Left kidney (tissue), 1 donor: ENCODE measurements at regions not wholly inside any gene's neighbourhood (a gene's known extent, or its start where the extent isn't known, plus 50 kb on each side); places are given as distances from the start of the nearest gene placed in this dataset.

Experiments
- DNase-seq: peaks from one replicate; pipeline ENCODE4 v3.0.0-alpha.2; 2013

DNA sequence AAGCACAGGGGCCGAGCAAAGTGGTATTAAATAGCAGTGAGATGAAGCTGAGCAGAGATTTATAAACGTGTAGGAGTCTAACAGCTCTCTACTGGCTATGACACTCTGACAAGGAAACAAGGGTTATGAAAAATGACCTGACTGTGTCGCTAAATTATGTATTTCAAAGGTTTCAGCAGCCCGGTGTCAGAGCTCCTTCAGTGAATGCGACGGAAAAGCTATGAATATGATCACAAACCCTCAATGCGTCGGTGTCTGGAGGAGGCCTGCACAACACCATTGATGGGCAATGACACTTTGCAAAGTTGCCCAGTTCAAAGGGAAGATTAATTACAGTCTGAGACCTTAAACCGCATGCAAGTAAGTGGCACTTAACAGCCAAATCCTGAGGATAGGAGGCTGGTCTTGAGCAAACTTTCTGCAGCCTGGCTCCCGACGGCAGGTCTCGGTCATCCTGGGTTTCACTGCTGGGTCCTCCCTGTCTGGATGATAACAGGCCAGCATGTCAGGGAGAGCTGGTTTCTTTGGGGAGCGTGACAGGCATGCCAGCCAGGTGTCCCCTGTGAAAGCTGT lies 615.1 kb upstream of the SALL3 start:
- DNase-seq, result peak; percentile 25

DNA sequence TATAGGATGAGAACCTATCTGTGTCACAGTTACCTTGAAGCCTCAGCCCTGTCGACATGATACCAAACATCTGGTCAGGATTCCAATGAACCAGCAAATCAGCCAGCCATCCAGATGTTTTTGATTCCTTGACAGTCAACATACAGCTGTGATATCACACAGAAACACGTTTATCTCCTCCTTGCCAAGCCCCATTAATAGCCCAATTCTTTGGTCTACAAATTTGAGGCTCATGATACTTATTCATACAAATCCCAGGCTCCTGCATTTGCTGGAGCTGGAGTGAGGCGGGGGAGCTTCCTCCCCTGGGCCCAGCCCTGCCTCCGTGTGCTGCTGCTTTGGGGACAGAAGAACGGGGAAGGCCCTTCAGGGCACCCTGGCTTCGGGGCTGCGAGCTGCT lies 611.6 kb upstream of the SALL3 start:
- no peak for DNase-seq

DNA sequence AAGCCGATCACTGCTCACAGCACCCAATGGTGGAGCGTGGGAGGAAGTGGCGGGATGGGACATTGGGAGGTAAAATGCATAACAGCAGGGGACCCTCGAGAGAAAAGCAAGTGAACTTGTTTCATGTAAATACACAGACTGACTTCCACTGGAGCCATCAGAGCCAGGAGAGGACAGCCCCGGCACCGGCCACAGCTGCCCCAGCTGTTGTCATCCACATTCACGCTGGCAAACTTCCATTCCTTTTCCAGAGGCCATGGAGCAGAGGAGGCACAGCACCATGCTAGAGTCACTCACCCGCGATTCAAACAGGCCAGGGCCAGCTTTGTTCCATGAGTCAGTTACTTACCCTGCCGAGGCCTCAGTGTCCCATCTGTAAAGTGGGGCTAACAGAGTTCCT lies 610.9 kb upstream of the SALL3 start:
- no peak for DNase-seq

DNA sequence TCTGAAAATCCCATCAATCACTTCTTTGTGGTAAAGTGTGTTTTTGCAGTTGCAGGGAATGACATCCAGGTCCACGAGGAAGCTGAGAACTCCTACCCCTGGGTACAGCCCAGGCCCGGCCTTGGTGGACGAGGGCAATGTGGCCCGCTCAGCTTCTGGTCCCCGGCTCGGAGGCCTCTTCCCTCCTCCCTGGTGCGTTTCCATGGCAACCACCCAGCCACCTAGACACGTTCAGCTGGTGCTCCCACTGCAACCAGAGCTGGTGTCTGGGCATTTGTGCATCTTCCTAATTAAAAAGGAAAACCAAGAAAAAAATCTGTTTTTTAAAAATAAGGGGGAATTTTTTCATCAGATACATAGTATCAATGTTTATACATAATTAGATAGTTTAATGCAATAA lies 603.6 kb upstream of the SALL3 start:
- peak; percentile 30 for DNase-seq

DNA sequence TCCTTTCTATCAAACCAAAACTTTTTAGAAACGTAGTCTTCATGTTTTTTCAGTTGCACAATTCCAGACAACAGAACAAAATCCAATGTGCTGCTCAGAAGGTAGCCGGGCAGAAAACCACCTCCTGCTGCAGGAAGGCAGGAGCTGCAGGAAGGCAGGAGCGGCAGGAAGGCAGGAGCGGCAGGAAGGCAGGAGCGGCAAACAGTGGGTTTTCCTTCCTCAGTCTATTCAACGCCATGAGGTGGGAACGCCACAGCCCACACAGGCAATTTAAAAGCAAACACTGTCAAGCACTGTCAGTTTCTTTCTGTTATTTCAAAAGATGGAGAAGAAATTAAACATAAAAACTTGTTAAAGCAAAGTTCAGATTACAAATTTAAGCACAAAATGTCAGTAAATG lies 601.2 kb upstream of the SALL3 start:
- DNase-seq, result no peak

DNA sequence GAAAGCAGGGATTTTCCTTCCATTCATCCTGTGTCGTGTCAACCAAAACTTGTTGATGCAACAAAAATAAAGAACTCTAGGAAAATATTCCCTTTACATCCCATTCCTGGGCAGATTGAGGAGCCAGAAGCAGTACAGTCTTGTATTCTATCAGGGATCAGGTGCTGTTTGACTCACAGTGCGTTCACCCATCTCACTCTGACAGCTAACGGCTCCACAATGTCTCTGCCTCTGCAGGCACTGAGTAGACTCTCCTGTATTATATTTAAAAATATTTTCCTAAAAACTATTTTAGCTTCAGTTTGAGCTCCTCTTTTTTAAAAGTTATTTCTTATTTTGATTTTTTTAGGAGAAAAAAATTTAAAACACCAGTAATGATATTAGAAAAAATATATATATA lies 600.6 kb upstream of the SALL3 start:
- no peak for DNase-seq

DNA sequence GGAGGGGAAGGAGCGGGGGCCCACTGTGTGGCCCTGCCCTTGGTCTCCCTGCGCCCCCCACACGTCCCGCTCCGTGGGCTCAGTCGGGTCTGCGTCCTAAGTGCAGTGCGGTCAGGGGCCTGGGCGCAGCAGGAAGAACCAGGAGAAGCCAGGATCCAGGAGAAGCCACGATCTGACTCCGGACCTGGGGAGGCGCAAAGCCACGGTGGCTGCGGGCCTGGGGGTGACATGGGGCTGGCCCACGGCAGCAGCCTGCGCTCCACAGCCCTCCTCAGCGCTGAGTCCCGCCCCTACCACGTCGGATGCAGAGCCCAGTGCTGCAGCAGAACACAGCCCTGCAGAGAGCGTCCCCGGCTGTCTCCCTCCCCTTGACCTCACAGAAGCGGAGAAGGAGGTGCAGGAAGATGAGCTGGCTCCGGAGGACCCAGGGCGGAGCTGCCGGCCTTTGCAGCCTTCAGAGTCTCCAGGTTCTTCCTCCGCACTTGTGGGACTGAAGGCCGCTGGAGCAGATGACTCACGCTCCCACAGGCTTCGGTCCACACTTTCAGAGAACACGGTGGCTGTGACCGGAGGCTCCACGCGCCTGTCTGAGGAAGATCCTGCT lies 589.2 kb upstream of the SALL3 start:
- no peak for DNase-seq

DNA sequence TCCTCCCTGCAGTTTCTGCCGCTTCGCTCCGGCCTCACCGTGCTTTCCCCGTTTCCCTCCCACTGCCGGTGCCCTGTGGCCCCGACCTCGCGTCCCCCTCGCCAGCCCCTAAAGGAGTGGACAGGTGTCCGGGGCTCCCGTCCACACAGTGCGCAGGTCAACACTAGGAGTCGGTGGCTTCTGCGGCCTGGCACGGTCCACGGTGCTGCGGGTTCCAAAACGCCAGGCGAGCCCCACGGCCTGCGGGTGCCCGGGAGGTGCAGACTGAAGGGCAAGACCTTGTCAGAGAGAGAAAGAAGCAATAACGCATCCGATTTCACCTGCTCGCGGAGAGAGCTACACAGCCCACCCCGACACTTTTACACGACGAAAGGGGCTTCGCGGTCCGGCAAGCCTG lies 588.7 kb upstream of the SALL3 start:
- DNase-seq, result no peak

DNA sequence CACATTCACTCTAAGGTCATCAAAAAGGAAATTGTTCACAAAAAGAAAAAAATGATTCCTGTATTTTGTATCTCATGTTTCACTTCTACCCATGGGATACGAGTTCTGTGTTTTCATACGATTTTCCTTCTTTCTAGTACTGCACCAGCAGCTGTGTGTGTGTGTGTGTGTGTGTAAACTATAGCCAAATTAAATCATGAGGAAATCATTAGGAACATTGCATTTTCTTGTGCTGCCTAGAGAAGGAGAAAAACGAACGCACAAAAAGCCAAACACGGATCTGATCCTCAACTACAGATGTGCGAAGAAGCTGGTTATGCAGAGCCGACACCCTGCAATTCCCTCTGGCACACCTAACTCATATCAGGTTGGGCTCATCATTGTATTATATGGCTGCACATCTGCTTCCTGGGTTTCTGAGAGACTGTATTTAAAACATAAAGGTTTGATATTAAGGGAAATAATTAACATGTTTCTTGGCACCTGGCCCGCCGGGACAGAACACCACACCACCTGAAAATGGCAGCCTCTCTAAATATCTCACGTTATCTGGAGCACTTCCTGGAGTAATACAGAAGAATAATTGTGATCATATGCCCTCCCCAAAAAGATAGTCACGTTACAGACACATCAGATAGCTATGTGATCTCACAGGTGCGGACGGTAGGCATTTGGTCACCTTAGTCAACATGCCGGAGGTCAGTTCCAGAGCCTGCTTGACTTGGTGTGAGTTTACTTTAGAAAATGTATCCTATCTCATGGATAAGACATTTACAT lies 586.3 kb upstream of the SALL3 start:
- no peak for DNase-seq

DNA sequence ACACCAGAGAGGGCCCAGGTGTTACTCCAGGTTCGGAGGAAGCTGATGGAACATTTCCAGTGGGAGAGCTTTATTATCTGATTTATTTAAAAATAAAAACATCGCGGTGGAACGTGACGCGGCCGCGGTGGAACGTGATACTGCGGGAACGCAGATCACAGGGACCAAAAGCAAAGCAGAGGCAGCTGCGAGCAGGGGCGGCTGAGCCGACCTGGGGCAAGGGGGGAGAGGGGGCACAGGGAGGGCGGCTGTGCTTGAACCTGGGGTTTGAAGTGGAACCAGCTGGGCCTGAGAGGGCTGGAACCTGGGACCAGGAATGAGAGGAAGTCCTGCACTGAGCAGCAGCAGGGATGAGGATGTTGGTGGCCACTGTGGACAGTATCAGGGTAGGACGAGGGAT lies 583.5 kb upstream of the SALL3 start:
- DNase-seq, result no peak

DNA sequence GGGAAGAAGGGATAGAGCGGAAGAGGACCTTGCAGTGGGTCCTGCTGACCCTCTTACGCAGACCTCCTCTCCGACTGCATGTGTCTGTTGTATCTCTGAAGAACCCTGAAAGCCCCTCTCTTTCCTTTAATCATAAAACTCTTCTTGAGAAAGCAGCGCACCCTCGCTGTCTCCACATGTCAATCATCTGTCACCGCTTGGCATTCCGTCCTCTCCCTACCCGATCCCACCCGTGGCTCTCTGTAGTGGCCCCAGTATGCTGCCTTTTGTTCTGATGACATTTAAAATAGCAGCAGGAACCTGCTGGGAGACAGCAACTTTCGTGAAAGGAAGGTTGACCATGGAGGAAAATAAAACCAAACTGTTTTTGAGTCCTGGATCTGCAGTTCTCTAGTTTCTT lies 582.9 kb upstream of the SALL3 start:
- no peak for DNase-seq

DNA sequence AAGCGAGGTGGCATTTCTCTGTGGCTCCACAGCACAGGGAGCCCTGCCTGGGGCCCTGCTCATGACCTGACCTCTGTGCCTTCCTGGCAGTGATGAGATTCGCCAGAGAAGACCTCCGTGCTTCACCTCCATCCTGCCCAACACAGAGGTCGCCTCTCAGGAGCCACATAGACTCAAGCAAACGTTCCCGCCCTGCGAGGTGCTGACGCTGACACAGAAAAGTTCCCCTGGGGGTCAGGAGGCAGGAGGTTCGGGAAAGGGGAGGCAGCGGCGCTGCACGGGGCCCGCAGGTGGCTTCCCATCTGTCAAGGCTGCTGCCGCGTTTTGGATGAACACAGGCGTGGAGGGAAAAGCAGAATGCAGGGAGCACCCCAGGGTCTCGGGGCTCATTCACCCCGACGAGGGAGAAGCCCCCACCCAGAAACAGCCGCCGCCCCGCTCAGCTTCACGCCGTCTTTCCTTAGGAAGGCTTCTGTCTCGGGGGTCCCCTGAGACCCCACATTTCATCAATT lies 579.6 kb upstream of the SALL3 start:
- no peak for DNase-seq

DNA sequence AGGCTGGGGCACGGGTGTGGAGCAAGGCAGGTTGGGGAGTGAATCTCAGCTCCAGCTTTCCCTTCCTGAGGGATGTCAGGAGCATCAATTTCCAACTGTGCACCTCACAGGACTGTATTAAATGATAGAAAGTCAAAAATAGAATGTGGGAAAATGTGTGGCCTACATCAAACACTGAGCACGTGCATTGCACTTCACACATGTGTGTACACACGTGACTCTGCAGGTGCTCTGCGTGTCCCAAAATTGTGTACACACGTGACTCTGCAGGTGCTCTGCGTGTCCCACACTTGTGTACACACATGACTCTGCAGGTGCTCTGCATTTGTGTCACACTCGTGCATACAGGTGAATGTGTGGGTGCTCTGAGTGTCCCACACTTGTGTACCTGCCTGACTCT lies 577.2 kb upstream of the SALL3 start:
- DNase-seq, result no peak

DNA sequence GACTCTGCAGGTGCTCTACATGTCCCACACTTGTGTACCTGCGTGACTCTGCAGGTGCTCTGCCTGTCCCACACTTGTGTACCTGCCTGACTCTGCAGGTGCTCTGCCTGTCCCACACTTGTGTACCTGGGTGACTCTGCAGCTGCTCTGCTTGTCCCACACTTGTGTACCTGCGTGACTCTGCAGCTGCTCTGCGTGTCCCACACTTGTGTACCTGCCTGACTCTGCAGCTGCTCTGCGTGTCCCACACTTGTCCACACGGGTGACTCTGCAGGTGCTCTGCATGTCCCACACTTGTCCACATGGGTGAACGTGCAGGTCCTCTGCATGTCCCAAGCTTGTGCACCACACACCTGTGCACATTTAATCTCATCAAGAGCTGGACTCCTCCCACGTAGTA lies 576.7 kb upstream of the SALL3 start:
- DNase-seq, result no peak

DNA sequence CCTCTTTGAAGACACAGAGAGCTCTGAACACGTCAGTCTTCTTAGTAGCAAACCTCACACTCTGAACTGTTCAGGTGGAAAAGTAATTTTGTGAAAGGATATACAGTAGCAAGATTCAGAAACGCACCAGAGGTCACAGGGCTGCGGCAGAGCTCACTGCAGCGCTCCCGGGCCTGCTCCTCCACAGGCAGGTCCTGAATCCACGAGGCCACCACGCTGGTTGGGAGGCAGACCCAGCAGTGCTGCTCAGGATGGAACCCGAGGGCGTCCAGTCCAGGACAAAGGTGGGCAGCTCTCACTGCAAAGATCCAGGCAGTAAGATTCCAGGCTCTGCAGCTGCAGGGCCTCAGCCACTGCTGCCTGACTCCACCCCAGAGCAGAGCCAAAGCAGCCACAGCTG lies 576.2 kb upstream of the SALL3 start:
- no peak for DNase-seq

DNA sequence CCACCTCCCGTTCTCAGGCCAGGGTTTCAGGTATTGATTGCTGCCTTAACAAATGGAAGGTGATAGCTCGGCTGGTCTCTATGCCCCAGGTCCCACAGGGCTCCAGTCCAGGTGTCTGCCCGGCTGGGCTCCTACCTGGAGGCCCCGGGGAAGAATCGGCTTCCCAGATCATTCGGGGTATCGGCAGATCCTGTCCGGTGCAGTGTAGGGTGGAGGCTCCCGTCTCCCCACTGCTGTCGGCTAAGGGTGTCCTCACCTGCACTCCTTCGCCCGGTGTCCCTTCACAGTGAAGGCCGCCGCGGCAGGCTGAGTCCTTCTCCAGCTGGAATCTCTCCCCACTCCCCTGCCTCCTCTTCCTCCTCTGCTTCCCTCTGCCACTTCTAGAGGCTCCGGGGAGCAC lies 573.9 kb upstream of the SALL3 start:
- DNase-seq, result no peak

DNA sequence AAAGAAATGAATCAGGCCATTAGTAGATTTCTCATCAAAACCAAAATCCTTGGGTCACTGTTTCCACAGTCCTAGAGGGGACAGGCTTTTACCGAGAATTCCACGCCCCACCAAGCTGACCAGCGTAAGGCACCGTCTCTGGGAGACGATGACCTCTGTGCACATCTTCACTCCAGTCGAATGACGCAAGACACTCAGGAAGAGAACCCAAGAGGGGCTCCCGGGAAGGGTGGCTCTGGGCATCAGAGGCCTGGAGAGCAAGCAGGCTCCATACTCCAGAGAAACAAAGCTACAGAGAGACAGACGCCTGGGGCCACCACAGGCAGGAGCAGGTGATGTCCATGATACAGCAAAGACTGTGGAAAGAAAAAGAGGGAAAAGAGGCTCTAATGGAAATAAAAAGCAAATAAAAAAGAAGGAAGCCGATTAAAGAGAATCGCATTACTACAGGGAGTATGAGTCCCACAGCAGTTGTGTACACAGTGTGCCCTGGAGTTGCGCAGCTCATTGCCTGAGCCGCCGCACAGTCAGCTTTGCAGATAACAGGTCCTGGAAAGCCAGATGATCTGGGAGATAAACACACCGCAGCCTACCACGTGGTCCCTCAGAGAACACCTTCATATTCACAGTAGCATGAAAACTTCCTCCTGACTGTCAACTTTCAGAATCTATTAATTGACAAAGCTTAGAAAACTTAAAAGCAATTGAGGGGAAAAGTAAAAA lies 572.7 kb upstream of the SALL3 start:
- DNase-seq, result no peak

DNA sequence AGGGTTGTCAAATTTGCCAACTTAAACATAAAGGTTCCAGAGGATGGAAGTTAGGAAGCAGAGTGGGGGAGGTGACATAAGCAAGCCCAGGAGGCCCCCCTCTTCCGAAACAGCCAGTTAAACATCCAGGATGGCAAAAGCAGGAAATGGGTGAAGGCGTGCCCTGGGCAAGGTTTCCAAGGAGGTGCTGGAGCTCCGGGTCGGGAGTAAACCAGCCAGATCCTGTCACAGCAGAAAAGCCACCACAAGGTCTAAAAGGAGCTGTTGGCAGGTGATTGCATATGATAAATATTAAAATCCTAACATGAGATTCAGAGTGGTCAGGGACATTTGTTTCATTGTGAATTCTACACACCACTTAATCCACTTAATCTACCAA lies 572.2 kb upstream of the SALL3 start:
- peak; percentile 66 for DNase-seq

DNA sequence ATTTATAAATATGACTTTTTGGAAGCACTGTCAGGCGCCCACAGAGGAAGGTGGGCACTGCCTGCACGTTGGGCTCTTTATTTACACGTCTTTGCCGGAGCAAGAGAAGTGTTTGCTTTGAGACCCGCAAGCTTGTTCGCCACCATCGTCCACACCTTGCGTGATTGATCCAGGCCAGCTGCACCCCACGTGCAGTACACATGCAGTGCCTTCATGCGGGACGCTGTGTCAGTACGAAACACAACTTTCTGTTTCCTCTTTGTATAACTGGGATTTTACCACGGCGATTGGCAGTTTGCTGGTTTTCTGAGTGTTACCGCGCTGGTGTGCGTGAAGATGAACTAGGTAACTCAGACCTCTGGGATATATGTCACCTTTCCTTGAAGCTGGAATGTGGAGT lies 571.0 kb upstream of the SALL3 start:
- DNase-seq, result no peak

DNA sequence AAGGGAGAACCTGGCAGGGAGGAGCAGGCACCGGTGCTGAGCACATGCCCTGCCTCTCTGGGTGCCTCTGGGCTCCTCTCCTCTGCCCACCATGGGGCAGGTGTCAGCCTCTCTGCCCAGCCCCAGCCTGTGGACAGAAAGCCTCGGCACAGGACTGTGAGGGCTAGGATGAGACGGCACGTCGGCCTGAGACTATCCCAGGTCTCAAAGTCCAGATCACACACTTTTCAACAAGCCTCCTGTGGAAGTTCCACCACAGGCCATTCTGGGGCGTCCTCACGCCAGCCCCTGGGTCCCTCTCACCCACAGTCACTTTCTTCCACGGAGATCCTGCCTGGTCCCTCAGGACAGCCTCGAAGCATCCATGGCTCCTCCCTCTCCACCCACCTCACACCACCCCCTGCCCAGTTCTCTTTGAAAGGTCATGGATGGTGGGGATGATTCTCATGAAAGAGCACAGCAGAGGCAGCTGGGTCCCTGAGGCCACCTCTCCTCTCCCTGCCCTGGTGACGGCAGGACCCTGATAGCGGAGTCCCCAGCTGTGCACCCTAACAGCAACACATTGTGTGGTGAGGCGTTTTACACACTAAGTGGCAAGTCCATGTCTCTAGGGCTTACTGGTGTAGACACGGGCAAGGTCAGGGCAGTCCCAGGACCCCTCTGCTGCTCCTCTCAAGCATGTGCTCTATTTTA lies 569.4 kb upstream of the SALL3 start:
- no peak for DNase-seq

DNA sequence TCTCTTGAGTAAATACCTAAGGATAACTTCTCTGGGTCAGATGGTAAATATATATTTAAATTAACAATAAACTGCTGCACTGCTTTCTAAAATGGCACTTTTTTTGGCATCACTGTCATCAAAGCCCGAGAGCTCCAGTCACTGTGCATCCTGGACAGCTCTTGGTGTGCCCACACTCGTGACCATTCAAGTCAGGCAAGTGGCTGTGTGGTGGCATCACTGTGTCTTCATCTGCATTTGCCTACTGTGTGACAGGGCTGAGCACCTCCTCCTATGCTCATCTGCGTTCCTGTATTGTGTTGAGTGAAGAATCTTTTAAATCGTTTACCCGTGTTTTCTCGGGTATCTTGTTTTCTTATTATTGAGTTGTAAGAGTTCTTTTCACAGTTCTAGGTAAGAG lies 568.1 kb upstream of the SALL3 start:
- no peak for DNase-seq

DNA sequence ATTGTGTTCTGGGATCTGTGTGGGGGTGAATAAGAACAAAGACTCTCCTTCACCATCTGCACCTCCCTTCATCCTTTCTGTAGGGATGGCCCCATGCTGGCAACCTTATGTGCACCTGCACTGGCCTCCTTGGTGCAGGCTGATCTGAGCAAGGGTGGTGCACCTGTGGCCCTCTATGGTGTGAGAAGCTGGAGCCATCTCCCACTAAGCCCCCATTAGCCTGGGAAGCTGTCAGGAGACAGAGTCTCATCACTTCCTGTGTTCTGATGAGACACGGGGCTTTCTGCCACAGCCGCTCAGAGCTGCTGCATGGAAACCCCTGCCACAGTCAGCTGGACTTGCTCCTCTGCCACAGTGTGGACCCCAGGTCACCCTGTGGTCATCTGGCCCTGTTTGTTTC lies 565.3 kb upstream of the SALL3 start:
- DNase-seq, result no peak

DNA sequence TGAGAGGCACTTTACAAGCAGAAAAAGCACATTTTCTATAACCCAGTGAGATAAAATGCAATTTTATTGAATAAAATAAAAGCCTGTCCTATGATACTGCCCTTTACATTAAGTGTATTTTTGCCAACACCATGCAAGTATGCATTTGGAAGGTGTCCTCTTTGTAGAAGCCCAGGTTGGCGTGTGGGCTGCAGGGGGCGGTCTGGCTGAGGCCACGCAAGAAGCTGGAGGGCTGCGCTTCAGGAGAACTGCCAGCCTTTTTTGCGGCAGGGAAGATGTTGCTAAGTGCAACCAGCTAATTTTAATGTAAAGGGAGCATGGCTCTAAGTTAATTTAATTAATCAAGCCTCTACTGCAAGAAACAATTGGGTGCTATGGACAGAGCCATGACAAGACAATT lies 562.8 kb upstream of the SALL3 start:
- no peak for DNase-seq
